Activated CD4-positive, alpha-beta T cell treated with anti-CD3 and anti-CD28 coated beads, Interleukin-2, amount 50 U/mL, for 24 hours (primary cell): ENCODE measurements at regions not wholly inside any gene's neighbourhood (a gene's known extent, or its start where the extent isn't known, plus 50 kb on each side); places are given as distances from the start of the nearest gene placed in this dataset.
"Not testable (repeated sequence)": the region's sequence is repeated elsewhere in the genome, so short reads cannot be mapped to it uniquely, and the experiment has no call there.

Experiments used
- DNase-seq, 2 donors: peaks; one replicate each; pipeline ENCODE4 v3.0.0-alpha.2; 2020; ENCODE audit warnings: low read depth in 1 of 2, low spot score in 1 of 2

GRCh38 chr2:35960596-35960995 is 395.0 kb upstream of the CRIM1 start:
- DNase-seq = no peak

GRCh38 chr2:35957053-35957452 is 398.5 kb upstream of the CRIM1 start:
- DNase-seq = not testable (repeated sequence)

DNA sequence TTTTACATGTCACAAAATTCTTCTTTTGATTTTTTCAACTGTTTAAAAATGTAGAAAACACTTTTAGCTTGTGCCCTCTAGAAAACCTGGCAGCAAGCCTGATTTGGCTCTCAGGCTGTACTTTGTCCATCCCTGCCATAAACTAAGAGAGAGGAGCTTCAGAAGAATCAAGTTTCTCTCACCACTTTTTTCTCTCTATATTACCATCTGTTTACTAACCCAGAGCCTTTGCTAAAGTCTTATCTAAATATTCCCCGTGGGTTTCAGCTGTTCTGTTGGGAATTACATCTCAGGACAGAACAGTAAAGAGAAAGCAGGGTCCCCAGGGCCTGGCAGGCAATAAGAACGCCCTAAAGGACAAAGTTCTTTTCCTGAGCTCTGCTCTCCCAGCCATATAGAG is 409.1 kb upstream of the CRIM1 start:
- DNase-seq = no peak

DNA sequence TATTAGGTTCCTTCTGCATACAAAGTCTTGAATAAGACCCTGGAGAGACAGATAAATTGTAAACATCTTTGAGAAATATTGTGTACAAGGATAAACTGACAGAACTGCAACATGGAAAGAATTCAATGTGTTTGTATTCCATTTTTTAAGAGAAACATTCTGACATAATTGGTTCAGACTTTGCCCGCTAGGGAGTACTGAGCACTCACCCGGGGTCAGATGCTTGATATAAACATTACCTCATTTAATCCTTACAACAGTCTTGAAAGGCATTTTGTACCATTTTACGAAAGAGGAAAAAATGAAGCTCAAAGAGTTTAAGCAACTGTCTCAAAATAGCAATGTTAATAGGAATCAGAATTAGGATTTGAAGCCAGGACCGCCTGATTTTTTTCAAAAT is 416.7 kb upstream of the CRIM1 start:
- no peak for DNase-seq

DNA sequence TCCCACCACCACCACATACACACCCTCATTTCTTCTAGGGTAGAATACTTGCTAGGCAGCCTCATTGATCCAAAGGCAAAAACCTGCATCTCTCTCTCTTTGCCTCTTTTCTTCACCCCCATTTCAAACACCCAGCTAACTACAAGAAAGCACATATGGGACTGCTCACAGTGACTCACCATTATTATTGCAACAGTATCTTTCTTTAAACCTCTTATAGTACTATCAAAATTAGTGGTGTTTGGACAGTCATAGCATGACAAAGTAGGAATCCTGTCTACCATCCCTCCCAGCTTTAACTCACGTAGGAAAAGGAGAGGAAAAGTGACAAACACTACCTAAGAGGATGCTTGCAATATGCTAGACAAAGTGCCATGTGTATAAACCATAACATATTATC is 422.5 kb upstream of the CRIM1 start:
- no peak for DNase-seq

- no peak for DNase-seq
These were observed 423.2 kb upstream of the CRIM1 start for GRCh38 chr2:35932276-35932963.

- DNase-seq = no peak
These were observed 424.0 kb upstream of the CRIM1 start for GRCh38 chr2:35931626-35932025.

GRCh38 chr2:35931115-35931514 is 424.5 kb upstream of the CRIM1 start:
- no peak for DNase-seq

DNA sequence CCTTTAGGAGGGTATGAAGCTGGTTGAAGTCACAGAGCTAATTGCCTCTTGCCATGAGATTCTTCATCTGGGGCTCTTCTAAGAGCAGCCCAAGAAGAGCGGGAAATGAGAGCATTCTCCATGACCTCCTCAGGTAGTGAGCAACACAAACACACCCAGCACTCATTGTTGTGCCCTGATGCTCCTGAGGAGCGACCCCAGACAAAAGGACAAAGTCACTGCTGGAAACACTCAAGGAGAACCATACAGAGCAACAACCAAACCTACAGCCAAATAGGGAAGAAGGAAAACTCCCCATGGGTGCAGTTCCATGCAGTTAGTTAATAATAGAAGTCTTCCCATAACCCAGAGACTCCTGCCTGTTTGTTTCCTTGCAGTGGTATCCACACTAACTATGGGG is 426.0 kb upstream of the CRIM1 start:
- no peak for DNase-seq

GRCh38 chr2:35920061-35920460 is 435.5 kb upstream of the CRIM1 start:
- no peak for DNase-seq

DNA sequence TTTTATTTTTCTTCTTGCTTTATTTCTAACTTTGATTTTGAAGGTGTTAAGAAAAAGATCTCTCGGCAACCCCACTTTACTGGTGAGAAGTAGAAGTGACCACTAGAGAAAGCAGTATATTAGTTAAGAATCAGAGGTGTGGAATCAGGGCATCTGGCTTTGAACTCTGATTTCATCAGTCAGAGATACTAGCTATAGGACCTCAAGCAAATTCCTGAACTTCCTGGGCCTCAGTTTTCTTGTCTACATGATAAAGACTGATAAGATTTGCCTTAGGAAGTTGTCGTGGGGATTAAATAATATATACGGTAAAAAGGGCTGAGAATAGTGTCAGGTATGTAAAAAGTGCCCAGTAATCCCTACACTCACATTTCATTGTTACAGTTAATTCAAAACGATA is 440.3 kb upstream of the CRIM1 start:
- no peak for DNase-seq

GRCh38 chr2:35891936-35892335 is 463.6 kb upstream of the CRIM1 start:
- no peak for DNase-seq

DNA sequence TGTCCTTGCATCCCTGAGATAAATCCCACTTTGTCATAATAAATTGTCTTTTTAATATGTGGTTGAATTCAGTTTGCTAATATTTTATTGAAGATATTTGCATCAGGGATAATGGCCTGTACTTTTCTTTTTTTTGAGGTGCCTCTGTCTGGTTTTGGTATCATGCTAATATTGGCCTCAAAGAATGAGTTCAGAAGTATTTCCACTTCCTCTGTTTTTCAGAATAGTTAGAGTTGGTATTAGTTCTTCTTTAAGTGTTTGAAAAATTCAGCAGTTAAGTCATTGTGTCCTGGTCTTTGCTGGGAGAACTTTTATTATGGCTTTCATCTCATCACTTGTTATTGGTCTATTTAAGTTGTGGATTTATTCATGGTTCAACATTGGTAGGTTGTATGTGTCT is 464.1 kb upstream of the CRIM1 start:
- DNase-seq = no peak

DNA sequence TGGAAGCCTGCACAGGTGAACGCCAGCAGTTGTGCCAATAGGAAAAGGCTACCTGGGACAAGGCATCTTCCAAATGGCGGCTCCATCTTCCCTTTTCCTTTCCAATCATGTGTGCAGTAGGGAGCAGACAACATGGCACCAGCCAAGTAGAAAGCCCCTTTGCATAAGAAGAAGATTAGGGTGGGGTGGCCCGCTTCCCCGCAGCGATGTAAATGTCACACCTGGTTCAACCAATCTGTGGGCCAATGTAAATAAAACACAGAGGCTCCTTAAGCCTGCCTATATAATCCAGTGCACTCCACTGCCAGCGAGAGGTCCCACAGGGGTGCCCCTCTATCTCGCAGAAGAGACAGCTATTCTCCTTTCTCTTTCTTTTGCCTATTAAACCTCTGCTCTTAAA is 468.4 kb upstream of the CRIM1 start:
- DNase-seq = no peak

- DNase-seq = no peak
These were observed 481.7 kb upstream of the CRIM1 start for GRCh38 chr2:35873921-35874320.

DNA sequence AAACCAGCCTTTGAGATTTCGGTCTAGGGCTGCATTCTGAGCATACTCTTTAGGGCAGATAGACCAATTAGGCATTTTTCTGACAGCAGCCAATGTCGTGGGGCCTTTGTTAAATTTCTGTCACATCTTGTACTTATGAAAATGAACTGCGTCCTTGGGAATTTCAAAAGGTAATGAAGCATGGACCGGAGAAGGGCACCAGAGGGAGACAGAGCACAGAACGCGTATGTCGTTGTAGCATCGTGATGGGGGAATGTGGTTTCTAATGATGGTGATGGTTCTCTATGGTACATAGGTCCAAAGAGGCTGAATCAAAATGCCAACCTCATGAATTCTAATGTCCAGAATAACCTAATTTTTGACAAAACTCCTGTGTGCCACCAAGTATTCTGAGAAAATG is 483.9 kb upstream of the CRIM1 start:
- no peak for DNase-seq

DNA sequence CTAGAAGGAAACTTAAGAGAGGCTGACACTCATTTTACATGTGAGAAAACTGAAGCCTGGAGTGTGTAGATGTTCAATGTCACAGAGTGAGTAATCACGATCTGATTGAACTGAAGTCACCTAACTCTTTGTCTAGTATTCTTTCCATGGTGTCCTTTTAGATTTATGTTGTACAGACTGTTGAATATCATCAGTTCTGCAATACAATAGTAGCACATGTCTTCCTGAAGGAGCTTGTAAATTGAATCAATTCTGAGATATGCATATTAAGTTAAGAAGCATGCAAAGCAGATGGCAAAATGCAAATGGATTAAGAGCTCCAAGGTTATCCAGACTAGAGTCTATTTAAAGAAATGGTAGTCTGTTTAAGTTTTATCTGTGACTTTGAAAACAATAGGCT is 484.9 kb upstream of the CRIM1 start:
- DNase-seq = no peak

- DNase-seq = no peak
These were observed 491.4 kb upstream of the CRIM1 start for GRCh38 chr2:35864141-35864540.

DNA sequence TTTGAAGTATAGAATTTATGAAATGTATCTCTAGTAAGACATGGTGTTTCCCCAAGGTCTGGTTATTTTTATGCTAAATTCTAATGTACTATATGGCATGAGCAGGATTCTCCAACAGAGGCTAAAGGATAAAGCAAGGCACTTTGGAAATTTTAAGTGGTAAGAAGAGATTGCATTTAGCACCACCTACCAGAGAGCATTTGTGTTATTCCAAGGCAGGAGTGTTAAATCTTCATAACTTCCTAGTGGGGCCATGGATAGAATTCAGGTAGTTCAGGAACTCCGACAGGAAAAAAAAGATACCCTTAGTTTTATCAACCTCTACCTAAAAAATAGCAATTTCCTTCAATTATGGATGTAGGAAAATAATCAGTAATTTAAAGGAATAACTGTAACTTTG is 497.4 kb upstream of the CRIM1 start:
- no peak for DNase-seq

DNA sequence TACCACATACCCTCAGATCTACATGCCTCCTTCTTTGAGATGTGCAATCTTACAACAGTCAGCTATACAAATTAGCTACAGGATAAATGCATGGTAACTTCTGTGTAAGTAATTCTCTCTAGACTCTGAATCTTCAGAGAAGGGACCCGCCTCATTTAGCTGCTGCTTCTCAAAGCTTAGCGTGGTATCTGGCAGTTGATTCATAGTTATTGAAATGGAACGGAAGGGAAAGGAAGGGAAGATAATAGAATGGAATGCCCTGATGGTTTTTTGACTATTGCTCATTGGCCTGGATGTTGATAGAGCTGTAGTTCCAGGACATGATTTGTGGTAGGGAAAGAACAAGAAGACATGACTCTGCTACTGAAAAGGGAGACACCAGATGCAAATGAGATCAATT is 498.1 kb upstream of the CRIM1 start:
- DNase-seq = no peak

GRCh38 chr2:35831385-35831784 is 524.2 kb upstream of the CRIM1 start:
- no peak for DNase-seq

GRCh38 chr2:35830833-35831232 is 524.7 kb upstream of the CRIM1 start:
- no peak for DNase-seq

- no peak for DNase-seq
These were observed 528.5 kb upstream of the CRIM1 start for GRCh38 chr2:35827086-35827485.

GRCh38 chr2:35822716-35823115 is 532.9 kb upstream of the CRIM1 start:
- DNase-seq = no peak
